ENCODE measurements at regions not wholly inside any gene's neighbourhood (a gene's known extent, or its start where the extent isn't known, plus 50 kb on each side); places are given as distances from the start of the nearest gene placed in this dataset.

DNA sequence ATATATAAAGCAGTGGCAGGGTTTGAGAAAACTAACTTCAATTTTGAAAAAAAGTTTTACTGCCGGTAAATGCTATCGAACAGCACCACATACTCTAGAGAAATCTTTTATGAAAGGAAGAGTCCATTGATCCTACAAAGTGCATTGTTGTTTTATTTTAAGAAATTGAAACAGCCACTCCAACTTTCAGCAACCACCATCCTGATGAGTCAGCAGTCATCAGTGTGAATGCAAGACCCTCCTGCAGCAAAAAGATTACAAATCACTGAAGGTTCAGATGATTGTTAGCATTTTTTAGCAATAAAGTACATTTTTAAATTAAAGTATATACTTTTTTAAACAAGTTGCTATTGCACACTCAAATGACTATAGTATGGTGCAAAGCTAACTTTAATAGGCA lies 1017.7 kb upstream of the CRIM1 start:
- H3K4me3 ChIP-seq (ENCODE audit: low read depth, low read length): no peak overlapping the region
- DNase-seq (ENCODE audit: low read depth): no peak
- TF ChIP-seq, protein P1, sequence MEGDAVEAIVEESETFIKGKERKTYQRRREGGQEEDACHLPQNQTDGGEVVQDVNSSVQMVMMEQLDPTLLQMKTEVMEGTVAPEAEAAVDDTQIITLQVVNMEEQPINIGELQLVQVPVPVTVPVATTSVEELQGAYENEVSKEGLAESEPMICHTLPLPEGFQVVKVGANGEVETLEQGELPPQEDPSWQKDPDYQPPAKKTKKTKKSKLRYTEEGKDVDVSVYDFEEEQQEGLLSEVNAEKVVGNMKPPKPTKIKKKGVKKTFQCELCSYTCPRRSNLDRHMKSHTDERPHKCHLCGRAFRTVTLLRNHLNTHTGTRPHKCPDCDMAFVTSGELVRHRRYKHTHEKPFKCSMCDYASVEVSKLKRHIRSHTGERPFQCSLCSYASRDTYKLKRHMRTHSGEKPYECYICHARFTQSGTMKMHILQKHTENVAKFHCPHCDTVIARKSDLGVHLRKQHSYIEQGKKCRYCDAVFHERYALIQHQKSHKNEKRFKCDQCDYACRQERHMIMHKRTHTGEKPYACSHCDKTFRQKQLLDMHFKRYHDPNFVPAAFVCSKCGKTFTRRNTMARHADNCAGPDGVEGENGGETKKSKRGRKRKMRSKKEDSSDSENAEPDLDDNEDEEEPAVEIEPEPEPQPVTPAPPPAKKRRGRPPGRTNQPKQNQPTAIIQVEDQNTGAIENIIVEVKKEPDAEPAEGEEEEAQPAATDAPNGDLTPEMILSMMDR (IDR thresholded peaks at IDR 0.05; ENCODE audit: insufficient read depth, low read depth, low read length, missing control alignments): no peak

GRCh38 chr2:35314049-35314448 lies 1041.5 kb upstream of the CRIM1 start:
- no peak overlapping the region for H3K4me3 ChIP-seq (ENCODE audit: low read depth, low read length)
- TF ChIP-seq, protein P1 (IDR thresholded peaks at IDR 0.05; ENCODE audit: insufficient read depth, low read depth, low read length, missing control alignments): no peak
- DNase-seq (ENCODE audit: low read depth): no peak

DNA sequence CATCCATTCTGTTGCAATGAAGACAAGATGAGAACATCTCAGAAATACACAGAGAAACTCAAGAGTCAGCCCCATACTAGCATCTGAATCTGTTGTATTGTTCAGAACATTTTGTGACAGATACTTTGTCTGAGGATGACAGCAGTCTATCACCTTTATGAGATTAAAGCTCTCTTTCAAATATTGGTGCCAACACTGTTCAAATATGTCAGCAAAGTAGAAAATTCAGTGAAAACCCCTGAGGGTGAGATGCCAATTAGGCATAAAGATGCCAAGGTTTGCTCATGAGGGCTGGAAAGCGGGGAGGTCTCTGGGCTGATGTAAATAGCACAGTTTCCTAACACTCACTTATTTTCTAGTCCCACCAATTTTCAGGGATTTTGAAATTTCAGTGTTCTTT lies 1054.2 kb upstream of the CRIM1 start:
- TF ChIP-seq, protein P1 (IDR thresholded peaks at IDR 0.05; ENCODE audit: insufficient read depth, low read depth, low read length, missing control alignments): no peak
- no peak overlapping the region for H3K4me3 ChIP-seq (ENCODE audit: low read depth, low read length)
- DNase-seq (ENCODE audit: low read depth): no peak

DNA sequence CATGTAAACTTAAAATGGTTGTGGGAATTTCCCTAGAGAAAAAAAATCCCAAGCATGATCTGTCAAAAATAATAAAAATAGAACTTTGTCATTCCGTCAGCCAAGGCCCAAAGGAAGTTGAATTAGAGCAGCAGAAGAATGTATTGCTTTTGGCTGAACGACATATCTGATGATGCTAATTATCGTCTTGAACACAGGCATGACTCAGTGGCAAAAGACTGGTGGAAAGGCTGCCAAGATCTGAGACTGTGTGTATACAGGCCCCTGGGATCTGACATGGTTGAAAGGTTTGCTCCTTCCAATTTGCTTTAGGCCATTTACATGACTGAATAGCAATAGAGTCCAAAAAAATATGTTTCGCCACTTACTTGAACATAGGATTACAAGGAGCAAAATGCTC lies 1057.1 kb upstream of the CRIM1 start:
- DNase-seq (ENCODE audit: low read depth): no peak
- TF ChIP-seq, protein P1 (IDR thresholded peaks at IDR 0.05; ENCODE audit: insufficient read depth, low read depth, low read length, missing control alignments): no peak
- no peak overlapping the region for H3K4me3 ChIP-seq (ENCODE audit: low read depth, low read length)

DNA sequence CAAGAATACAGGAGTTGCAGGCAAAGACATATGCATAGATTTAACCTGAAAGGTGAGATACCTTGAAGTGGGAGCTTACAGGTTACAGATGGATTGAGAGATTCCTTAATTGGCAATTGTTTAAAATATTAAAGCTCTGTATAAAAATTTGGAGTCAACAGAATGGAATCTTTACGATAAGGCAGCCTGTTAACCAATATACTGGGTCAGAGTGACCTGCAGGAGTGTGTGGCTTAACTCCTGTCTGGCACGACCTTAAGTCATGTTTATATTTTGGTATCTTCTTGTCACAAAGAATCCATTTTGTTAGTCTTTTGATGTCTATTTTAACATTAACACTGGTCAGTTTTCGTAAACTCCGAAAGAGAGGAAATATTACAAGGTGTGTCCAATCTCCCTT lies 1058.2 kb upstream of the CRIM1 start:
- H3K4me3 ChIP-seq (ENCODE audit: low read depth, low read length): no peak overlapping the region
- no peak for DNase-seq (ENCODE audit: low read depth)

GRCh38 chr2:35294636-35295263 lies 1060.8 kb upstream of the CRIM1 start:
- TF ChIP-seq, protein P1 (IDR thresholded peaks at IDR 0.05; ENCODE audit: insufficient read depth, low read depth, low read length, missing control alignments): no peak
- H3K4me3 ChIP-seq (ENCODE audit: low read depth, low read length): no peak overlapping the region
- no peak for DNase-seq (ENCODE audit: low read depth)

More for the DNA sequence above, 1058.2 kb upstream of the CRIM1 start:
- TF ChIP-seq, protein P1 (IDR thresholded peaks at IDR 0.05; ENCODE audit: insufficient read depth, low read depth, low read length, missing control alignments): no peak

DNA sequence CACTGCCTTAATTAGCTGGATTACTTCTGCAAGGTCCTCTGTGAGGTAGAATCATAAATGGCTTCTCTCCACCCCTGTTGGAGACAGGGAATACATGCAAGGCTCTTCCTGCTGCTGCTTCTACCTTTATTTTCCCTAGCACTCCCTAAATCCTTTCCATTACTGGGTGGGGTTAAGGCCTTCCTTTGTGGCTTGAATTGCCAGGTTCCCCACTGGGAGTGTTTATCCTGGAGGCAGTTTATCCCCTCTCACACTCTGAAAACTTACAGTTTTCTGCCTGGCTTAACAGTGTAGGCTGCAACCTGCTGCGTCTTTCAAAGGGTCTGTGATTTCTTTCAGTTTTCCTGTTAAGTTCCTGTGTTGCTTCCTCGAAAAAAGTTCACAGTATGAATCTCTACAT lies 1062.3 kb upstream of the CRIM1 start:
- no peak for DNase-seq (ENCODE audit: low read depth)
- no peak overlapping the region for H3K4me3 ChIP-seq (ENCODE audit: low read depth, low read length)
- TF ChIP-seq, protein P1 (IDR thresholded peaks at IDR 0.05; ENCODE audit: insufficient read depth, low read depth, low read length, missing control alignments): no peak

All from GM12865 (cell line).